Chondrocyte (in vitro differentiated cells): ENCODE measurements at regions not wholly inside any gene's neighbourhood (a gene's known extent, or its start where the extent isn't known, plus 50 kb on each side); places are given as distances from the start of the nearest gene placed in this dataset.

Experiments
- DNase-seq: peaks from one replicate; pipeline ENCODE4 v3.0.0; 2021; ENCODE audit warnings: mixed read lengths, low spot score
- H3K27ac Mint-ChIP-seq: one replicate; pipeline ENCODE4 v1.8.0; 2021; ENCODE audit warnings: mild to moderate bottlenecking, moderate library complexity, mixed read lengths; ENCODE audit not compliant: unreplicated experiment
- H3K27me3 Mint-ChIP-seq: 2 replicates; pipeline ENCODE4 v1.8.0; 2021; ENCODE audit warnings: low read depth, mixed read lengths
- H3K36me3 Mint-ChIP-seq: 2 replicates; pipeline ENCODE4 v1.8.0; 2021; ENCODE audit warnings: low read depth, mixed read lengths
- H3K4me1 Mint-ChIP-seq: 2 replicates; pipeline ENCODE4 v1.8.0; 2021; ENCODE audit warnings: low read depth, mild to moderate bottlenecking, mixed read lengths
- H3K4me3 Mint-ChIP-seq: one replicate; pipeline ENCODE4 v1.8.0; 2021; ENCODE audit warnings: mild to moderate bottlenecking, moderate library complexity, mixed read lengths; ENCODE audit not compliant: unreplicated experiment
- H3K9me3 Mint-ChIP-seq: 2 replicates; pipeline ENCODE4 v1.8.0; 2021; ENCODE audit warnings: low read depth, mixed read lengths
- TF ChIP-seq, protein P1 (sequence below): fragments of 200-600 bp; sonication (generic); IDR thresholded peaks from 2 replicates; pipeline ENCODE4 v1.5.0; 2021; ENCODE audit warnings: antibody characterized with exemption, mild to moderate bottlenecking, moderate library complexity

DNA sequence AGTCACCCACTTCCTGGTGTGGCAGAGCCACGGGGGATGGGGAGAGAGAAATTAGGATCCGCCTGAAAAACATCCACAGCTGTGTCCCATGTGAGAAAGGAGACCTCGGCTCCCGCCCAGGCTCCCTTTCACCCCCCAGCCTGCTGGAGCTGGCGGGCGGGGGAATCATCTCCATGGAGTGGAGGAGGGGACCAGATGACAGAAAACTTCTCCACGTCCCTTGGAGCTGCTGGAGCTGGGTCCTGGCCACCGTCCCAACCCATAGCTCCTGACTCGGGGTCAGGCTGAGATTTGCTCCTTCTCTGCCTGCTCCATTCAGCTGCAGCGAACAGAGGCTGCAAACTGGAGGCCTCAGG is 113.8 kb downstream of the CEBPB start:
- peak overlapping the region; percentile 93 for H3K27ac Mint-ChIP-seq
- no peak for DNase-seq
- TF ChIP-seq, protein P1, sequence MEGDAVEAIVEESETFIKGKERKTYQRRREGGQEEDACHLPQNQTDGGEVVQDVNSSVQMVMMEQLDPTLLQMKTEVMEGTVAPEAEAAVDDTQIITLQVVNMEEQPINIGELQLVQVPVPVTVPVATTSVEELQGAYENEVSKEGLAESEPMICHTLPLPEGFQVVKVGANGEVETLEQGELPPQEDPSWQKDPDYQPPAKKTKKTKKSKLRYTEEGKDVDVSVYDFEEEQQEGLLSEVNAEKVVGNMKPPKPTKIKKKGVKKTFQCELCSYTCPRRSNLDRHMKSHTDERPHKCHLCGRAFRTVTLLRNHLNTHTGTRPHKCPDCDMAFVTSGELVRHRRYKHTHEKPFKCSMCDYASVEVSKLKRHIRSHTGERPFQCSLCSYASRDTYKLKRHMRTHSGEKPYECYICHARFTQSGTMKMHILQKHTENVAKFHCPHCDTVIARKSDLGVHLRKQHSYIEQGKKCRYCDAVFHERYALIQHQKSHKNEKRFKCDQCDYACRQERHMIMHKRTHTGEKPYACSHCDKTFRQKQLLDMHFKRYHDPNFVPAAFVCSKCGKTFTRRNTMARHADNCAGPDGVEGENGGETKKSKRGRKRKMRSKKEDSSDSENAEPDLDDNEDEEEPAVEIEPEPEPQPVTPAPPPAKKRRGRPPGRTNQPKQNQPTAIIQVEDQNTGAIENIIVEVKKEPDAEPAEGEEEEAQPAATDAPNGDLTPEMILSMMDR: no peak
- H3K27me3 Mint-ChIP-seq: no peaks in the 10 kb centered on the region
- no peak overlapping the region for H3K4me3 Mint-ChIP-seq
- H3K36me3 Mint-ChIP-seq: no peaks in the 10 kb centered on the region
- peaks cover 4% of the 10 kb centered on the region for H3K9me3 Mint-ChIP-seq
- H3K4me1 Mint-ChIP-seq: peaks cover 58% of the 10 kb centered on the region

DNA sequence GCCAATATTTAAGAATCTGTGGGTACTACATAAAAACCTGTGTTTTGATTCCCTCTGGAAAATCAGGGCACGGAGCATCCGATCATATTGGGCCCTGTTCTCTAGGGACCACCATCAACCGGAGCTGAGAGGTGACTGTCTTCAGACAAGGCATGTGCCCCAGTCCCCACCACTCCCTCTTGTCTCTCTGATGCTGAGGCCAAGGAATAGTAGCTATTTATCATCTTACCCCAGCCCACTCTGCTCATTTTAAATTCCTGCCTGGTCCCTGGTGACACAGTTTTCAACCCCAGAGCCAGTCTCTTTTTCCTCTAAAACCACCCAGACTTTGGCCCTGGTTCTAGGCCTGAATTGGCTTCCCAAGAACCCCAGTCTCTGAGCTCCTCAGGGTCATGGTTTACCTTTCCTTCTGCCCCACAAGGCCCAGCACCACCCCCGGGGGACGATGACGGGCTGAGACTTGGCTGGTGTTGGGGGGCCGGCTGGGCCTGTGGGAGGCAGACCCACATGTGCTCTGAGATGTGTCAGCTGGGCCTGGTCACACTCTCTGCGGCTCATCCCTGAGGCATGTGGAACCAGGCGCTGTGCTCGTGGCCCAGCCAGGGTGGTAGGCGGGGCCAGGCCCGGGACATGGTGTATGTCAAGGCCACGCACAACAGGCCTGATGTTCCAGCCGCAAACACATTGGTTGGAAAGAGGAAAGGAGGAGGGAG is 114.4 kb downstream of the CEBPB start:
- peak overlapping the region; percentile 93 for H3K27ac Mint-ChIP-seq

DNA sequence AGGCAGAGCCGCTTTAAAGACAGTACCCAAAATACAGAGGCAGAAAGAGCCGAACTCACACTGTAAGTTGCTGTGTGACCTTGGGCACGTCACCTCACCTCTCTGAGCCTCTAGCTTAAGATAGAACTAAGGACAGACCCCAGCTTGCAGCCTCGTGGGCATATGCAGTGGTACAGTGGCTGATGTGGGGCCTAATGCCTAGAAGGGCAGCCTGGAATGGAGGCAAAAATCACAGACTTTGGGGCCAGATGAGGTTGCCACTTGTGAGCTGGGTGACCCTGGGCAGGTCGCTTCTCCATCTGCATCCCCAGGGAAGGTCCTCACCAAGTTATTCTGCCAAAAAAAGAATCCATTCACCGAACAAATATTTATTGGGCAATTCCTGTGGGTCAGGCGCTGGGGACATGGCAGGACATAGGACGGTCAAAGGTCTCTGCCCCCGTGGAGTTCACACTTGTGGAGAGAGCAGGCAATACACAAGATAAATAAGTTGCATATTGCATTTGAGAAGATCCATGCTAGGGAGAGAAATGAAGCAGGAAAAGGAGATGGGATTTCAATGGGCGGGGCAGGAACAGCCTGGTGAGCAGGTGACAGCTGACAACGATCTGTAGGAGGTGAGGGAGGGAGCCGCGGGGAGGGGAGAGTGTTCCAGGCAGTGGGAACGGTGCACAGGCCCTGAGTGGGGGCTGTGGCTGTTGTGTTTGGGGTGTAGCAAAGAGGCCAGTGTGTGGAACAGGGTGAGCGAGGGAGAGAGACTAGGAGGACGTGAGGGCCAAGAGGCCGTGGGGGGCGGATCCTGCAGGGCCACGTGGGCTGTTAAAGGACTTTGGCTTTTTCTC is 115.2 kb downstream of the CEBPB start:
- Mint-ChIP-seq H3K27ac (peak overlapping the region; percentile 93), H3K27me3 (no peaks in the 10 kb centered on the region), H3K4me1 (peaks cover 67% of the 10 kb centered on the region), H3K4me3 (no peak overlapping the region), H3K9me3 (no peaks in the 10 kb centered on the region), H3K36me3 (no peaks in the 10 kb centered on the region)
- no peak for DNase-seq
- TF ChIP-seq, protein P1: no peak

More for the DNA sequence above, 114.4 kb downstream of the CEBPB start:
- DNase-seq: no peak
- Mint-ChIP-seq H3K4me1 (peaks cover 61% of the 10 kb centered on the region), H3K9me3 (peaks cover 4% of the 10 kb centered on the region), H3K36me3 (no peaks in the 10 kb centered on the region), H3K4me3 (no peak overlapping the region), H3K27me3 (no peaks in the 10 kb centered on the region)
- TF ChIP-seq, protein P1: no peak

DNA sequence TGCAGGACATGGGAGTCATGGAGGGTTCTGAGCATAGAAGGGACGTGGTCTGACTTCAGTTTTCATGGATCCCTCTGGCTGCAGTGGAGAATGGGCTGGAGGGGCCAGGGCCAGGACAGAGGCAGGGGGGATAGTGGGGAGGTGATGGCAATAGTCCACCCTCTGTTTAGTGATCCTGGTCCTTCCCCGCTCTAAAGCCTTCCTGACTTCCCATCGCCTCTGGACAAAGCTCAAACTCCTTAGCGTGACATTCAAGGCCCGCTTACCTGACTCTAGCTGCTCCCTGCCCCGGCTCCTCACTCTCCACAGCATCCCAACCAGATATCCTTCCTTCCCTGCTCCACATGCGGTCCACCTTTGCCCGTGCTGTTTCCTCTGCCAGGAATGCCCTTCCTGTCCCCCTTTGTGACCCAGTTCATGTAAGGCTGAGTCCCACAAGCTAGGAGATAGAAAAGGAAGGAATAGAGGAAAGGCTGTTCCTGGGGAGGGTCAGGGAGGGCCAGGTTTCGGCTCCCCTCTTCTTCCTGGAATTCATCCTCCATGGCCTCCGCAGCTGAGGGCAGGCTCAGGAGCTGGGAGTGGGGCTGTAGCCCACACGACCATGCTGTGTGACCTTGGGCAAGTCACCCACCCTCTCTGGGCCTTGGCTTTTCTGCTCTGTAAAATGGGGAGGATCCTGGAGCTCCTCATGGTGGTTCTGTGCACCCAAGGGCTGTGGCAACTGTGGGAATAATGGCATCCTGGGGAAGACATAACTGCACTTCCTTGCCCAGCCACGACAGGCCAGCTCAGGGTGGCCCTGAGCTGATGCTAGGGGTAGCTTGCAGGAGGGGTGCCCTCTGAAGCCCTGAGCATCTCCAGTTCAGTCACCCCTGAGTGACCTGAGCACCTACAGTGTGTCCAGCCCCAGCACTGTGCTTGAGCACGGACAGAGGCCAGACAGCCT is 116.1 kb downstream of the CEBPB start:
- H3K9me3 Mint-ChIP-seq: no peaks in the 10 kb centered on the region
- H3K4me3 Mint-ChIP-seq: no peak overlapping the region
- H3K4me1 Mint-ChIP-seq: peaks cover 73% of the 10 kb centered on the region

More for the DNA sequence above, 116.1 kb downstream of the CEBPB start:
- TF ChIP-seq, protein P1: no peak
- peak overlapping the region; percentile 64 for H3K27ac Mint-ChIP-seq
- no peak for DNase-seq
- no peaks in the 10 kb centered on the region for H3K36me3 Mint-ChIP-seq
- no peaks in the 10 kb centered on the region for H3K27me3 Mint-ChIP-seq
